ENCODE measurements at regions not wholly inside any gene's neighbourhood (a gene's known extent, or its start where the extent isn't known, plus 50 kb on each side); places are given as distances from the start of the nearest gene placed in this dataset.

GRCh38 chr18:42137693-42138375 lies 182.8 kb downstream of the PIK3C3 start:
- H3K9me3 ChIP-seq (ENCODE audit: control insufficient read depth, low read depth, low read length), result peaks cover 4% of the 10 kb centered on the region
- no peaks in the 10 kb centered on the region for H3K27me3 ChIP-seq (ENCODE audit: control insufficient read depth, extremely low read depth, insufficient read depth, low read length)
- H3K9ac ChIP-seq (ENCODE audit: control insufficient read depth, extremely low read depth, insufficient read depth, low read length), result no peak overlapping the region
- FAIRE-seq (no peak), DNase-seq (ENCODE audit: low read depth, low spot score) (no peak)
- no peak overlapping the region for H2AFZ ChIP-seq (ENCODE audit: control insufficient read depth, low read length)
- TF ChIP-seq EZH2 (IDR thresholded peaks at IDR 0.05; ENCODE audit: low read length) (no peak), CTCF (optimal IDR thresholded peaks at IDR 0.05 in 1 of 3, IDR thresholded peaks at IDR 0.05 in 1 of 3, conservative IDR thresholded peaks at IDR 0.05 in 1 of 3; ENCODE audit: extremely low read depth in 1 of 3, insufficient read depth in 2 of 3, low read length in 3 of 3) (no peak)
- dilution Hi-C loops (cut with MboI; ENCODE audit: extremely low pct_ligation_motif_present, low sequenced_read_pairs), result no loop called here
- no peaks in the 10 kb centered on the region for H3K36me3 ChIP-seq (ENCODE audit: control insufficient read depth in 2 of 2, extremely low read depth in 1 of 2, insufficient read depth in 2 of 2, low read length in 2 of 2)
- no peaks in the 10 kb centered on the region for H3K4me1 ChIP-seq (ENCODE audit: control insufficient read depth, extremely low read depth, insufficient read depth, low read length)
- H3K79me2 ChIP-seq (ENCODE audit: control insufficient read depth, insufficient read depth, low read length), result no peaks in the 10 kb centered on the region
- no peak overlapping the region for H3K4me3 ChIP-seq (ENCODE audit: control insufficient read depth in 2 of 3, extremely low read depth in 1 of 3, insufficient read depth in 2 of 3, low read depth in 1 of 3, low read length in 3 of 3)
- no peaks in the 10 kb centered on the region for H3K9me1 ChIP-seq (ENCODE audit: control insufficient read depth, extremely low read depth, insufficient read depth, low read length)
- H3K27ac ChIP-seq (ENCODE audit: control insufficient read depth, insufficient read depth, low read length), result no peak overlapping the region
- no peaks in the 10 kb centered on the region for H4K20me1 ChIP-seq (ENCODE audit: control insufficient read depth, extremely low read depth, insufficient read depth, low read length)
- H3K4me2 ChIP-seq (ENCODE audit: control insufficient read depth, extremely low read depth, insufficient read depth, low read depth, low read length), result no peak overlapping the region

GRCh38 chr18:42141439-42141838 lies 186.4 kb downstream of the PIK3C3 start:
- Histone ChIP-seq H3K4me2 (ENCODE audit: control insufficient read depth, extremely low read depth, insufficient read depth, low read depth, low read length) (no peak overlapping the region), H2AFZ (ENCODE audit: control insufficient read depth, low read length) (no peak overlapping the region), H3K9me1 (ENCODE audit: control insufficient read depth, extremely low read depth, insufficient read depth, low read length) (no peaks in the 10 kb centered on the region), H3K27me3 (ENCODE audit: control insufficient read depth, extremely low read depth, insufficient read depth, low read length) (no peaks in the 10 kb centered on the region), H3K27ac (ENCODE audit: control insufficient read depth, insufficient read depth, low read length) (no peak overlapping the region), H3K4me3 (ENCODE audit: control insufficient read depth in 2 of 3, extremely low read depth in 1 of 3, insufficient read depth in 2 of 3, low read depth in 1 of 3, low read length in 3 of 3) (no peak overlapping the region), H3K4me1 (ENCODE audit: control insufficient read depth, extremely low read depth, insufficient read depth, low read length) (no peaks in the 10 kb centered on the region), H3K9me3 (ENCODE audit: control insufficient read depth, low read depth, low read length) (peaks cover 4% of the 10 kb centered on the region), H4K20me1 (ENCODE audit: control insufficient read depth, extremely low read depth, insufficient read depth, low read length) (no peaks in the 10 kb centered on the region), H3K9ac (ENCODE audit: control insufficient read depth, extremely low read depth, insufficient read depth, low read length) (no peak overlapping the region), H3K79me2 (ENCODE audit: control insufficient read depth, insufficient read depth, low read length) (no peaks in the 10 kb centered on the region), H3K36me3 (ENCODE audit: control insufficient read depth in 2 of 2, extremely low read depth in 1 of 2, insufficient read depth in 2 of 2, low read length in 2 of 2) (no peaks in the 10 kb centered on the region)
- DNase-seq (ENCODE audit: low read depth, low spot score) (no peak), FAIRE-seq (no peak)
- dilution Hi-C loops (cut with MboI; ENCODE audit: extremely low pct_ligation_motif_present, low sequenced_read_pairs), result no loop called here
- TF ChIP-seq EZH2 (IDR thresholded peaks at IDR 0.05; ENCODE audit: low read length), result no peak
- no peak for TF ChIP-seq CTCF (optimal IDR thresholded peaks at IDR 0.05 in 1 of 3, IDR thresholded peaks at IDR 0.05 in 1 of 3, conservative IDR thresholded peaks at IDR 0.05 in 1 of 3; ENCODE audit: extremely low read depth in 1 of 3, insufficient read depth in 2 of 3, low read length in 3 of 3)
